Activated CD8-positive, alpha-beta T cell treated with anti-CD3 and anti-CD28 coated beads for 36 hours (primary cell): ENCODE measurements at regions not wholly inside any gene's neighbourhood (a gene's known extent, or its start where the extent isn't known, plus 50 kb on each side); places are given as distances from the start of the nearest gene placed in this dataset.

Experiments
- ATAC-seq: fragments of 200-7000 bp; cut with Tn5 transposase; one replicate; pipeline ENCODE4 v1.10.0; 2021; ENCODE audit warnings: mild to moderate bottlenecking, moderate library complexity
- CTCF ChIA-PET: fragments of 350-600 bp; sonication (Branson Sonifier 250); formaldehyde crosslinking; loops from one replicate; lab custom pipeline; 2021; ENCODE audit warnings: antibody characterized with exemption; lab: Charles Lee
- POLR2A ChIA-PET: fragments of 350-600 bp; sonication (Branson Sonifier 250); formaldehyde crosslinking; loops from one replicate; lab custom pipeline; 2021; ENCODE audit warnings: antibody characterized with exemption; lab: Charles Lee
- DNase-seq: peaks from one replicate; pipeline ENCODE4 v3.0.0-alpha.2; 2020
- H3K27ac Mint-ChIP-seq: one replicate; pipeline ENCODE4 v1.8.0; 2021; ENCODE audit warnings: mild to moderate bottlenecking, mixed read lengths
- H3K27me3 Mint-ChIP-seq: one replicate; pipeline ENCODE4 v1.8.0; 2021; ENCODE audit warnings: mixed read lengths
- H3K36me3 Mint-ChIP-seq: one replicate; pipeline ENCODE4 v1.8.0; 2021; ENCODE audit warnings: low read depth, mixed read lengths
- H3K4me1 Mint-ChIP-seq: one replicate; pipeline ENCODE4 v1.8.0; 2021; ENCODE audit warnings: low read depth, mixed read lengths
- H3K4me3 Mint-ChIP-seq: one replicate; pipeline ENCODE4 v1.8.0; 2021; ENCODE audit warnings: mild to moderate bottlenecking, moderate library complexity, mixed read lengths
- H3K9me3 Mint-ChIP-seq: one replicate; pipeline ENCODE4 v1.8.0; 2021; ENCODE audit warnings: mixed read lengths
- intact Hi-C: fragments of 100-400 bp; cut with micrococcal nuclease; formaldehyde crosslinking; loops from one replicate; pipeline ENCODE4 v1.10.0; 2022
- TF ChIP-seq, protein P1 (sequence below): fragments of 200-600 bp; IDR thresholded peaks from one replicate; pipeline ENCODE4 v1.8.0; 2022; ENCODE audit warnings: antibody characterized with exemption, mild to moderate bottlenecking

GRCh38 chr10:120989996-120990598 is 138.9 kb downstream of the WDR11 start:
- ChIA-PET CTCF (interaction anchor here (0.7 kb wide), 1 partner anchor 1303 kb away, joined by 3 read pairs; no protein-coding TSS in a partner anchor), POLR2A (interaction anchor here (0.8 kb wide), 1 partner anchor 25 kb away, joined by 7 read pairs; no protein-coding TSS in a partner anchor)
- H3K36me3 Mint-ChIP-seq: no peaks in the 10 kb centered on the region
- no peak for DNase-seq
- no peaks in the 10 kb centered on the region for H3K4me1 Mint-ChIP-seq
- no peak overlapping the region for H3K27ac Mint-ChIP-seq
- intact Hi-C loops: no loop called here
- TF ChIP-seq, protein P1, sequence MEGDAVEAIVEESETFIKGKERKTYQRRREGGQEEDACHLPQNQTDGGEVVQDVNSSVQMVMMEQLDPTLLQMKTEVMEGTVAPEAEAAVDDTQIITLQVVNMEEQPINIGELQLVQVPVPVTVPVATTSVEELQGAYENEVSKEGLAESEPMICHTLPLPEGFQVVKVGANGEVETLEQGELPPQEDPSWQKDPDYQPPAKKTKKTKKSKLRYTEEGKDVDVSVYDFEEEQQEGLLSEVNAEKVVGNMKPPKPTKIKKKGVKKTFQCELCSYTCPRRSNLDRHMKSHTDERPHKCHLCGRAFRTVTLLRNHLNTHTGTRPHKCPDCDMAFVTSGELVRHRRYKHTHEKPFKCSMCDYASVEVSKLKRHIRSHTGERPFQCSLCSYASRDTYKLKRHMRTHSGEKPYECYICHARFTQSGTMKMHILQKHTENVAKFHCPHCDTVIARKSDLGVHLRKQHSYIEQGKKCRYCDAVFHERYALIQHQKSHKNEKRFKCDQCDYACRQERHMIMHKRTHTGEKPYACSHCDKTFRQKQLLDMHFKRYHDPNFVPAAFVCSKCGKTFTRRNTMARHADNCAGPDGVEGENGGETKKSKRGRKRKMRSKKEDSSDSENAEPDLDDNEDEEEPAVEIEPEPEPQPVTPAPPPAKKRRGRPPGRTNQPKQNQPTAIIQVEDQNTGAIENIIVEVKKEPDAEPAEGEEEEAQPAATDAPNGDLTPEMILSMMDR: no peak
- no peak for ATAC-seq
- peaks cover 3% of the 10 kb centered on the region for H3K9me3 Mint-ChIP-seq
- H3K4me3 Mint-ChIP-seq: no peak overlapping the region
- H3K27me3 Mint-ChIP-seq: no peaks in the 10 kb centered on the region

DNA sequence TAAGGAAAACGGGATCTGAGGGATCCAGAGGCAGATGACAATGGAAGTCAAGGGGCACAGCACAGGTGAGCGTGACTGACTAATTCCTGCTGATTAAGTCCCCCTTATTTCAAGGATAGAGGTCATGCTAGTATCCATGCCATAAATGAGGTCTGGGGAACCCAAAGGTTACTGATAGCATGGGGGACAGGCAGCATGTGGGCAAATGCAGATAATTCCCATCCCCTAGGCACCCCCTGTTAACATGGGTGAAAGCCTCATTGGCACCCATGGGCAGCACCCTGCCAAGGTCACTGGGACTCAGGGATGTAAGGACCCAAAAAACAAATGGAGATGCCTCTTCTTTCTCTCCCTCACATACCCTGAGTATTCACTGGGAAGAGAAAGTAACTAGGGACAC is 139.7 kb downstream of the WDR11 start:
- no peak for ATAC-seq

GRCh38 chr10:120993089-120993488 is 141.9 kb downstream of the WDR11 start:
- H3K27ac Mint-ChIP-seq: no peak overlapping the region
- peaks cover 3% of the 10 kb centered on the region for H3K9me3 Mint-ChIP-seq
- H3K36me3 Mint-ChIP-seq: no peaks in the 10 kb centered on the region
- CTCF ChIA-PET: no interaction called here
- peaks cover 1% of the 10 kb centered on the region for H3K27me3 Mint-ChIP-seq
- no peak overlapping the region for H3K4me3 Mint-ChIP-seq
- TF ChIP-seq, protein P1: no peak
- DNase-seq (no peak), ATAC-seq (no peak)
- POLR2A ChIA-PET: interaction anchor here (0.6 kb wide), 1 partner anchor 535 kb away, joined by 3 read pairs; no protein-coding TSS in a partner anchor
- intact Hi-C loops: no loop called here
- H3K4me1 Mint-ChIP-seq: no peaks in the 10 kb centered on the region

More for the DNA sequence above, 139.7 kb downstream of the WDR11 start:
- ChIA-PET CTCF (no interaction called here), POLR2A (interaction anchor here (1.5 kb wide), 1 partner anchor 25 kb away, joined by 3 read pairs; no protein-coding TSS in a partner anchor)
- intact Hi-C loops: no loop called here
- TF ChIP-seq, protein P1: no peak
- no peaks in the 10 kb centered on the region for H3K4me1 Mint-ChIP-seq
- peaks cover 3% of the 10 kb centered on the region for H3K9me3 Mint-ChIP-seq
- H3K36me3 Mint-ChIP-seq: no peaks in the 10 kb centered on the region
- no peaks in the 10 kb centered on the region for H3K27me3 Mint-ChIP-seq
- H3K4me3 Mint-ChIP-seq: no peak overlapping the region
- no peak for DNase-seq
- H3K27ac Mint-ChIP-seq: no peak overlapping the region

GRCh38 chr10:120995768-120996167 is 144.6 kb downstream of the WDR11 start:
- Mint-ChIP-seq H3K27me3 (peaks cover 1% of the 10 kb centered on the region), H3K4me3 (no peak overlapping the region), H3K27ac (no peak overlapping the region), H3K9me3 (no peaks in the 10 kb centered on the region), H3K4me1 (no peaks in the 10 kb centered on the region), H3K36me3 (no peaks in the 10 kb centered on the region)
- TF ChIP-seq, protein P1: no peak
- ATAC-seq (no peak), DNase-seq (no peak)
- ChIA-PET CTCF (no interaction called here), POLR2A (no interaction called here)
- intact Hi-C loops: no loop called here

- Mint-ChIP-seq H3K27me3 (peaks cover 1% of the 10 kb centered on the region), H3K4me3 (no peak overlapping the region), H3K36me3 (no peaks in the 10 kb centered on the region), H3K9me3 (no peaks in the 10 kb centered on the region), H3K4me1 (no peaks in the 10 kb centered on the region), H3K27ac (no peak overlapping the region)
- DNase-seq: no peak
- TF ChIP-seq, protein P1: no peak
- CTCF ChIA-PET: no interaction called here
- intact Hi-C loops: no loop called here
- POLR2A ChIA-PET: no interaction called here
- no peak for ATAC-seq
These were observed 145.4 kb downstream of the WDR11 start for GRCh38 chr10:120996456-120997034.
